ENCODE measurements at regions not wholly inside any gene's neighbourhood (a gene's known extent, or its start where the extent isn't known, plus 50 kb on each side); places are given as distances from the start of the nearest gene placed in this dataset.
A peak's percentile ranks its signal among the peaks of the same experiment; 100 is the strongest.

GRCh38 chr6:130314271-130314670 lies 51.5 kb upstream of the TMEM200A start:
- DNase-seq (ENCODE audit: low read depth, low spot score), result no peak

DNA sequence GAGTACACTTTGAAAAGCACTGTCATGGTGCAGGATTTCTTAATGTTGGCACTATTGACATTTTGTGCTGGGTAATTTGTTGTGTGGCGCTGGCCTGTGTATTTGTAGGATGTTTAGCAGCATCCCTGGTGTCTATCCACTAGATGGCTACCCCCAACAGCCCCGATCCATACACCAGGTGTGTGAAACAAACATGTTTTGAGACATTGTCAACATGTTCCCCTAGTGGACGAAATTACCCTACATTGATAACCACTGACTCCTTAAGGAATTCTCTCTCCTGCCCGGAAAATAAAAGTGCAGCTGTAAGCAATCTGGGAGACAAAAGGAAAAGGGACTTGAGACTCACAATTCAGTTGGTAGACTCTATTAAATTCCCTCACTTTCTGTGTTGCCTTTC lies 52.6 kb upstream of the TMEM200A start:
- peak; percentile 20 for DNase-seq (ENCODE audit: low read depth, low spot score)

DNA sequence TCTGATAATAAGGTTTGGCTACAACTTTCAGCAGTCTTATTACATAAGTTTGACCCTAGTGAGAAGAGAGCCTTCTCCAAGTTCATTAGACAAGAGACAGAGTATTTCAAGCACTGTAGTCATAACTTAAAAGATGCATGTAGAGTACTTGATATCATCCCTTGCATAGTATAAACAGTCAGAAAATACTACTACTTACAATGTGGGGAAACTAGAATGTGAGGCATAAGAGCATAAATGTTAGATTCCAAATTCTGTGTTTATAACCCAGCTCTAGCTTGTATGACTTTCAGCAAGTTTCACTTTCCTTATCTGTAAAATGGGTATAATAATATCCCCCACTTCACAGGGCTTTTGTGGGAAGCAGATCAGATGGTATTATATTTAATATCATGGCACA lies 56.8 kb upstream of the TMEM200A start:
- DNase-seq (ENCODE audit: low read depth, low spot score), result no peak

DNA sequence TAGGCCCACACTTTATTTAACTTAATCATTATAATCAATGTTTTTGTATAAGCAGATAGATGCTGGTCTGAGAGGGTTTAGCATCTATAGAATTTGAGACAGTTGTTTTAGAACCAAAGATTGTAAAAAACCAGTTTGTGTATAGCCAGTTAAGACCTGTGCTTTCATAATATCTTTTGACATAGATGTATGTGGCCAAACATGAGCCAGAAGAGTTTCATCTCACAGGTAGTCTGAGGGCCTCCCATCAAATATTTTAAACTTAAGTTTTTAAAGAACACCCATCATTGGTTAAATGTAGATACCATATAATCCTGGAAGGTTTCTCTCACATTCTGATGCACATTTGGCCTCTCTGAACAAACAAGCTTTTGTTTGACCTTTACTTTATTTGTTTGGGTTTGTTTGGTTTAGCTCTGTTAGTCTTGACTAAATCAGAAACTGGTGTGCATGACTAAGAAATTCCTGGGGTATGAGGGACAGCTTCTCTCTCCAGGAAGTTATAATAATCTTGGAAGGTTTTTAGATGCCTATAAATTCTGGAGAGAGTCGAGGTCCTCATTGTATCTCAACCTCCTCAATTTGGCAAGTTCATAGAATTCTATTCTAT lies 58.0 kb upstream of the TMEM200A start:
- DNase-seq (ENCODE audit: low read depth, low spot score), result no peak

GRCh38 chr6:130306377-130306776 lies 59.4 kb upstream of the TMEM200A start:
- no peak for DNase-seq (ENCODE audit: low read depth, low spot score)

DNA sequence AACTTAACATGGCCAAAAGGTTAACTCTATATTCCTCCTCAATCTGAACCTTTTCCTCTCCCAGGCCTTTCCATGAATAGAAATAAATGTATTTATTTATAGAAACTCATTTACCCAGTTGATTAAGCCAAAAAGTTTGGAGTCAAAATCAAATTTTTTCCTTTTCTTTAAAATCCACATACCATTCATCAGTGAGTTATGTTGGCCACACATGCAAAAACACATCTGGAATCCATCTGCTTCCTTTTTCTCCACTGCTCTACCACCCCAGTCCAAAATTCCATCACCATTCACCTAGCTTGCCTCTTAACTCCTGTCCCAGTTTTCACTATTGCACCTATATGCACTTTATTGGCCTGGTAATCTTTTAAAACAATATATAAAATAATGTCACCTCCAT lies 62.4 kb upstream of the TMEM200A start:
- DNase-seq (ENCODE audit: low read depth, low spot score), result no peak

- no peak for DNase-seq (ENCODE audit: low read depth, low spot score)
Observed at GRCh38 chr6:130298258-130298657, 67.6 kb upstream of the TMEM200A start.

DNA sequence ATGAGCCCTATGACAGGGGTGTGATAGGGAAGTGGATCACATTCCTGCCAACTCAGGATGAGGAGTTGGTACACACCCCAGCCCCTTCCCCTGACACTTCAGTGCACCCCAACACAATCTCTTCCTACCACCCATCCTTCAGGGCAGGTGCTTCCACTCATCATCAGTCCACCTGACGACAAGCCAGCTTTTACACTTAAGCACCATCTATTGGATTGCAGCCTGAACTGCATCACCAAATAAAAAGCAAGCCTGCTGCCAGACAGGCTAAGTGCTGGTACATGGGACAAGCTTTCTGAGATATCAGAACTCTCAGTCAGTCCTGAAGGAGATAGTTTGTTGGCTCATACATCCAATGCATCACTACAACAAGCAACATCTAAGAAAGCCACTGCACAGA lies 69.0 kb upstream of the TMEM200A start:
- DNase-seq (ENCODE audit: low read depth, low spot score), result no peak

DNA sequence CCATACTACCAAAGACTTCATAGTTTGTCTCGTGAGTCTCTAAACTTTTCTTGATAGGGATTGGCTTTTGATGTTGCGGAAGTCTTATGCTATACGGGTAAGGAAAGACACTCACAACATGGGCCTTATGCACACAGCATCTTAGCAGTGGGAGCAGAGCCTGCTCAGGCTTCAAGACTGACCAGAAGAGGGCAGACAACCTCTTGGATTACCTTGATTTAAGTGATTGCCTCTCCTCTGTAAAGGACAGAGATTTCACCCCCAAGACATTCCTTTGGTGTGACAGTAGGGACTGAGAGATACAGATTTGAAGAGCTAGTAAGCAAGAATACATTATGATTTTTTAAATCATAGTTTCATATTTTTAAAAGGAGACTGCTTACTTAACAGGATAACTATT lies 71.0 kb upstream of the SAMD3 start:
- DNase-seq (ENCODE audit: low read depth, low spot score), result peak; percentile 71

- no peak for DNase-seq (ENCODE audit: low read depth, low spot score)
Observed at GRCh38 chr6:130288065-130288464, 65.3 kb upstream of the SAMD3 start.

DNA sequence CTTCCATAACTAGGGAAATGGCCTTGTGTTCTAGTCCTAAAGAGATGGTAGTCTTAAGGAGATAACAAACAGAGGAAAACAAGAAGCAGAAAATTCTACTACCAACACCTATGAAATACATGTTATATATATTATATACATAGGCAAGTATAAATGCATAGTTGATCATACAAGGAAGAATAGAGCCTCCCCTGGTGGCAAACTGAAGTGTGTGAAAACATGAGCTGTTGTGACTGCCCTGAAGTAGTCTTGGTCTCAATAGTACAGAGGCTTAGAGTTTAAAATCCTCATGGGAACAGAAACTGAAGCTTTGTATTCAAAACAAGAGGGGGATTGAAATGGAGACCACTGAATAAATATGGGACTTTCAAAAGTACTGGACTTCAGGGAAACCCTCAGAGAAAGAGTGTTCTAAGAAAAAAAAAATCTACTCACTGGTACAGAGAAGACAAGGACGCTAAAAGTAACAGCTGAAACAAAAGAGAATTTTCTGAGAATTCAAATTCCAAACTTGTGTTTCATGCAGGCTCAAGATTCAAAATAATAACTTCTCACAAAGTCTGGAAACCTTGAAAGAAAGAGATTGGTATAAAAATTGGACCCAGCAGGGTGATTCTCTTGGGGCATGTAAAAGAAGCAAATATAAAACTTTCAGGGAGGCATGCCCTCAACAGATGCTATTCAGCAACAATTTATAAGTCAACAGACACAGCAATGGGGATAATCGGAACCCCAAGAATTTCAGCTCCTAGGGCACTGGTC lies 59.7 kb upstream of the SAMD3 start:
- DNase-seq (ENCODE audit: low read depth, low spot score), result no peak

GRCh38 chr6:130276507-130276906 lies 53.8 kb upstream of the SAMD3 start:
- DNase-seq (ENCODE audit: low read depth, low spot score), result no peak

DNA sequence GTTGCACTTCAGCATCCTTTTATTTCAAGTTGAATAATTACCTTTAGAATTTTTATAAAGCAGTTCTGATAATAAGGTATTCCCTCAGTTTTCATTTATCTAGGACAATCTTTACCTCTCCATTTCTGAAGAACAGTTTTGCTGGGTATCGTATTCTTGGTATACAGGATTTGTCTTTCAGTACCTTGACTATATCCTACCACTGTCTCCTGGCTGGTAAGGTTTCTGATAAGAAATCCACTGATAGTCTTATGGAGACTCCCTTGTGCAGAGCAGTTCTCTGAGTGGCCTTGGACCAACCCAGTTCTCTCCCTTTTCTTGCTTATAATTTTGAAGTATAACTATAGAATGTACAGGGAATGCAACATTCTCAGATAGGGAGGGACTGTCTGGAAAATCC lies 51.3 kb upstream of the SAMD3 start:
- no peak for DNase-seq (ENCODE audit: low read depth, low spot score)
